Thoracic aorta (tissue), 2 donors: ENCODE measurements at regions not wholly inside any gene's neighbourhood (a gene's known extent, or its start where the extent isn't known, plus 50 kb on each side); places are given as distances from the start of the nearest gene placed in this dataset.

ENCODE experiments used
- ATAC-seq: fragments of 150-250 bp; one replicate; pipeline ENCODE4 v1.8.0; 2017; ENCODE audit warnings: low read depth; ENCODE audit not compliant: insufficient number of reproducible peaks, low FRiP score
- DNase-seq: peaks from one replicate; pipeline ENCODE4 v3.0.0-alpha.2; 2020; ENCODE audit warnings: low spot score
- H3K27ac ChIP-seq, 2 donors: fragments of 200-600 bp; sonication (generic); 1 replicate in 1 of 2; 2 replicates in 1 of 2; pipeline ENCODE4 v1.5.1; 2016; ENCODE audit warnings: mild to moderate bottlenecking in 2 of 2, moderate library complexity in 2 of 2
- H3K27me3 ChIP-seq: fragments of 200-600 bp; sonication (generic); replicated peaks from 2 replicates; pipeline ENCODE4 v1.6.0; 2016; ENCODE audit warnings: mild to moderate bottlenecking; ENCODE audit not compliant: insufficient read depth
- H3K36me3 ChIP-seq: fragments of 200-600 bp; sonication (generic); one replicate; pipeline ENCODE4 v1.5.1; 2016
- H3K4me1 ChIP-seq, 2 donors: fragments of 200-600 bp; sonication (generic); 1 replicate in 1 of 2; 2 replicates in 1 of 2; pipeline versions ENCODE4 v1.5.1 to v1.6.0; 2016; ENCODE audit warnings: low read depth in 2 of 2, mild to moderate bottlenecking in 1 of 2; ENCODE audit not compliant: control insufficient read depth in 1 of 2
- H3K4me3 ChIP-seq: fragments of 200-600 bp; sonication (generic); 2 replicates; pipeline ENCODE4 v1.5.1; 2016; ENCODE audit warnings: mild to moderate bottlenecking
- H3K9me3 ChIP-seq: fragments of 200-600 bp; sonication (generic); 2 replicates; pipeline ENCODE4 v1.5.1; 2016
- TF ChIP-seq, protein P1 (sequence below): fragments of 200-600 bp; sonication (generic); IDR thresholded peaks from one replicate; pipeline ENCODE4 v1.5.1; 2019; ENCODE audit warnings: antibody characterized with exemption

DNA sequence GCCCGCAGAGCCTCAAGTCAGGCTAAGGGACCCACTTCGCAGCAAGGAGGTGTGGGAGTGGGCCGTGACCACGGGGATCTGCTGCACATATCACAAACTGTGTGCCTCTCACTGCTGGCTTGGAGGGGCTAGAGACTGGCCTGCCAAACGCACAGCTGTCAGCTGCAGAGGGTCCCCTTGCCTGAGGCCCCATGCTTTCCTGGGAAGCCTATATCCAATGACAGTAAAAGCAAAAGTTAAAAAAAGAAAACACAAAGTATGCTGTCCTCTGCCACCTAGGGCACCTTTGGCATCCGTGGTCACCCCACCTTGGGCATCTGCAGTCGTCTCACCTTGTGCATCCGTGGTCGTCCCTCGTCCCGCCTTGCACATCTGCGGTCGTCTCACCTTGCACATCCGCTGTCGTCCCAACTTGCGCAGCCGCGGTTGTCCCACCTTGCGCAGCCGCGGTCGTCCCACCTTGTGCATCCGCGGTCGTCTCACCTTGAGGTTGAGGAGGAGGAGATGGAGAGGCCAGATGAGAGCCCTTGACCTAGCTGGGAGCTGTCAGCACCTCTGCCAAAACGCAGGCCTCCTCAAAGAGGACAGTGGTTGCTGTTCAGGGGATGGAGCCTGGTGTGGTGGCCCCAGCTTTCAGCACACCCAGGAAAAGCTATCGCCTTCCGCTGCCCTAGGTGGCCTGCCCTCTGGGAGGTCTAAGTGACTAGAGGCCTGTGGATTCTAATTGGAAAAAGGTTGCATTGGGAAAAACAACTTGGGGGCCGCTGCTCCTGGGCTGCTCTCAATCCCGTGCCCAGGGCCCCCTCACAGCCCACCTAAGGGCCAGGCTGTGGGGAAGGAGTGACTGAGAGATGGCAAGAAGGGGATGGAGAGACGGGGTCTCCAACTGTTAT, 90.5 kb downstream of the MYEOV start:
- Histone ChIP-seq H3K36me3 (no peaks in the 10 kb centered on the region), H3K4me3 (no peak overlapping the region), H3K27ac (no peak overlapping the region), H3K9me3 (peaks cover 3% of the 10 kb centered on the region), H3K27me3 (no peaks in the 10 kb centered on the region), H3K4me1 (no peaks in the 10 kb centered on the region)
- ATAC-seq: no peak
- DNase-seq: no peak
- TF ChIP-seq, protein P1, sequence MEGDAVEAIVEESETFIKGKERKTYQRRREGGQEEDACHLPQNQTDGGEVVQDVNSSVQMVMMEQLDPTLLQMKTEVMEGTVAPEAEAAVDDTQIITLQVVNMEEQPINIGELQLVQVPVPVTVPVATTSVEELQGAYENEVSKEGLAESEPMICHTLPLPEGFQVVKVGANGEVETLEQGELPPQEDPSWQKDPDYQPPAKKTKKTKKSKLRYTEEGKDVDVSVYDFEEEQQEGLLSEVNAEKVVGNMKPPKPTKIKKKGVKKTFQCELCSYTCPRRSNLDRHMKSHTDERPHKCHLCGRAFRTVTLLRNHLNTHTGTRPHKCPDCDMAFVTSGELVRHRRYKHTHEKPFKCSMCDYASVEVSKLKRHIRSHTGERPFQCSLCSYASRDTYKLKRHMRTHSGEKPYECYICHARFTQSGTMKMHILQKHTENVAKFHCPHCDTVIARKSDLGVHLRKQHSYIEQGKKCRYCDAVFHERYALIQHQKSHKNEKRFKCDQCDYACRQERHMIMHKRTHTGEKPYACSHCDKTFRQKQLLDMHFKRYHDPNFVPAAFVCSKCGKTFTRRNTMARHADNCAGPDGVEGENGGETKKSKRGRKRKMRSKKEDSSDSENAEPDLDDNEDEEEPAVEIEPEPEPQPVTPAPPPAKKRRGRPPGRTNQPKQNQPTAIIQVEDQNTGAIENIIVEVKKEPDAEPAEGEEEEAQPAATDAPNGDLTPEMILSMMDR: no peak

DNA sequence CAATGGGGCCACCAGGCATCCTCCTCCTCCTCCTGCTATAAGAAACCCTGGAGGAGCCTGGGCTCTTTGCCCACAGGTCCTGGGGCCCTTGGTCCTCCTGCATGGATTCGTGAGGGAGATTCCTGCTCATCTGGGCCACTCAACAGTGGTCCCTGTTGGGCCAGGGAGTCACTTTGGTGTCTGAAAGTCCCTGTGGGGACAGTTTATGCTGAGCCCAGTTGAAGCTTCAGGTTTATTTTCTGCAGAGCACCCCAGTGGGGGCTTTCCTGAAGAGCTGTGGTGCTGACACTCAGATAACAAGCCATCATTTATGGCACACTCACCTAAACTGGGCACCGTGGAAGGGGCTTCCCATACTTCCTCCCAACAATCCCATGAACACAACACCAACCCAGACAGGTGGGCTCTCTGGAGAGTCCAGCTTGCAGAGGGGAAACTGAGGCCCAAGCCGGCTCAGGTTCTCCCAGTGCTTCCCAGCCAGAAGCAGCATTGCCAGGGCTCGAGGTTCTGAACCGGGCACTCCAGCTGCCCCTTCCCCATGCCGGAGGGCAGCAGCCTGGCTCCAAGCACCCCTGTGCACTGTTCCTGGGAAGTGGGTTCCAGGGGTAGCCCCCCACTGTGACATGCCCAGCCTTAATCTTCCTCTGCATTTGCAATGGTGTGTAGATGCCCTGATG, 91.3 kb downstream of the MYEOV start:
- Histone ChIP-seq H3K36me3 (no peaks in the 10 kb centered on the region), H3K4me1 (no peaks in the 10 kb centered on the region), H3K9me3 (peaks cover 3% of the 10 kb centered on the region), H3K4me3 (no peak overlapping the region), H3K27me3 (no peaks in the 10 kb centered on the region), H3K27ac (no peak overlapping the region)
- TF ChIP-seq, protein P1: no peak
- ATAC-seq (no peak), DNase-seq (no peak)

DNA sequence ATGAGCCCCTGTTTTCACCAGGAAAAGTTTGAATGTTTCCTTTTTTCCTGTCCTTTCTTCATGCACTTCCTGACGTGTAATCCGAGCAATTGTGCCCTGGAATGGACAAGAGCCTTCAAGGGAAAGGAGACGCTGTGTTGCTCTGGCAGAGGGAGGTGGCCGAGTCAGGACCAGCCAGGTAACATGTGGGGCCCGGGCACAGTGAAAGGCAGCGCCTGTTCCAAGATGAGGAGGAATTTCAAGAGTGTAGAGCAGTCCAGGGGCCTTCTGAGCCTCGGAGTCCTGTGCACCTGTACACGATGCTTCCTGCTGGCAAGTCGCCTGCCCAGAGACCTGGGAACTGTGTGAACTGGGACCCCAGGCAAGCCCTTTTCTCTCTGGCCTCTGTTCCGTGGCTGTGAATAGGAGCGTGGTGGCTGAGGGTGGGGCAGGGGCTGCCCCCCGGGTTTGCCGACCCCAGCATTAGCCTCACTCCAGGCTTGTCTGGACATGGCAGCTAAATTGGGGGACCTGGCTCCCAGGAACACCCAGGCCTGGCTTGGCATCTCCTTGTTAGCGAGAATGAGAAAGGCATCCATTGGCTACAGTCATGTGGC, 92.0 kb downstream of the MYEOV start:
- Histone ChIP-seq H3K27ac (no peak overlapping the region), H3K36me3 (no peaks in the 10 kb centered on the region), H3K4me3 (no peak overlapping the region), H3K4me1 (no peaks in the 10 kb centered on the region), H3K9me3 (peaks cover 3% of the 10 kb centered on the region), H3K27me3 (no peaks in the 10 kb centered on the region)
- DNase-seq (no peak), ATAC-seq (no peak)
- TF ChIP-seq, protein P1: no peak

DNA sequence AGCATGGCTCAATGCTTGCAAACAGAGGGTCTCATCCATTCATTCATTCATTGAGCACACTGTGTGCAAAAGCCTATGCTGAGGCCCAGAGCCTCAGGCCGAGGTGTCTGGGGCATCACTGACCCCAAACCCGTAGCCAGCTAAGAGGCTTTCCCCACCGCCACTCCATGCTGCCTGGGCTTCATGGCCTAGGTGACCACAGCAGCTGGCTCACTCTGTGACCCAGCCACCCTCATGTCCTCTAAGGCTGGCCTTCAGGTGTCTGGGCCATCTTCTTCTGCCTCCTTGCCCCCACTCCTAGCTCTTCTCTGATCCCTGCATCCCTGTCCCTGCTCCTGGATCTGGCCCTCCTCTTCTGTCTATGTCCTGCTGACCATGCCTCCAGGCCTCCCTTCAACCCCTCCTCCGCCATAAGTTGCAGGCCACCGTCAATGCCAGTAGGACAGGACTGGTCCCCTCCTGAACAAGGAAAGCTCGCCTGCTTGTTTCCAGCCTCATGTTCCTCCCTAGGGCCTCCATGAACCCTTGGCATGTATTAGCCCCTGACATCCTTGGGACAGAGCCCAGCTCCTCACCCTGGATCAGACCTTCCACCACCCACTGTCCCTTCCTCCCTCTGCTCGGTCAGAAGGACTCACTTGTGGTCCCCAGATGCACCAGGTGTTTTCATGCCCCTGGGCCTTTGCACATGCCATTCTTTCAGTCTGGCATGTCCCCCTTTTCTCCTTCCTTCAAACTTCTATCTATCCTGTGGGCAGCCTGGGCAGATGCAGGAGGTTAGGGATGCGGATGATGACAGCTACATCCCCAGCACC, 92.8 kb downstream of the MYEOV start:
- Histone ChIP-seq H3K9me3 (peaks cover 3% of the 10 kb centered on the region), H3K27ac (no peak overlapping the region), H3K4me3 (no peak overlapping the region), H3K27me3 (no peaks in the 10 kb centered on the region), H3K36me3 (no peaks in the 10 kb centered on the region), H3K4me1 (no peaks in the 10 kb centered on the region)
- ATAC-seq: no peak
- TF ChIP-seq, protein P1: no peak
- DNase-seq: no peak
